HT-29 (cell line): ENCODE measurements at regions not wholly inside any gene's neighbourhood (a gene's known extent, or its start where the extent isn't known, plus 50 kb on each side); places are given as distances from the start of the nearest gene placed in this dataset.
A peak's percentile ranks its signal among the peaks of the same experiment; 100 is the strongest.

ENCODE experiments used
- DNase-seq: peaks from one replicate; pipeline ENCODE4 v3.0.0-alpha.2; 2015; ENCODE audit warnings: low spot score

GRCh38 chr5:96588539-96588938, 73.6 kb upstream of the CAST start:
- DNase-seq, result no peak

- DNase-seq, result no peak
These were observed 71.4 kb upstream of the CAST start for GRCh38 chr5:96590796-96591195.

- peak; percentile 35 for DNase-seq
These were observed 66.7 kb upstream of the CAST start for GRCh38 chr5:96595300-96596090.

- no peak for DNase-seq
These were observed 64.6 kb upstream of the CAST start for GRCh38 chr5:96597438-96598020.

GRCh38 chr5:96601200-96601599, 61.0 kb upstream of the CAST start:
- DNase-seq, result no peak

- peak; percentile 84 for DNase-seq
These were observed 60.4 kb upstream of the CAST start for GRCh38 chr5:96601715-96602244.

- DNase-seq, result no peak
These were observed 59.4 kb upstream of the CAST start for GRCh38 chr5:96602776-96603175.

GRCh38 chr5:96605144-96605837, 56.9 kb upstream of the CAST start:
- no peak for DNase-seq

- no peak for DNase-seq
These were observed 52.8 kb upstream of the CAST start for GRCh38 chr5:96609369-96609768.

GRCh38 chr5:96610747-96611146, 51.4 kb upstream of the CAST start:
- no peak for DNase-seq

- no peak for DNase-seq
These were observed 50.2 kb upstream of the CAST start for GRCh38 chr5:96611946-96612345.
